Breast epithelium (tissue), 4 donors: ENCODE measurements at regions not wholly inside any gene's neighbourhood (a gene's known extent, or its start where the extent isn't known, plus 50 kb on each side); places are given as distances from the start of the nearest gene placed in this dataset.

ENCODE experiments used
- DNase-seq, 2 donors: peaks; one replicate each; pipeline ENCODE4 v3.0.0-alpha.2; 2019; ENCODE audit warnings: low spot score in 2 of 2
- H3K27ac ChIP-seq, 2 donors: fragments of 200-600 bp; sonication (generic) in 1 of 2; one replicate each; pipeline ENCODE4 v1.5.1; 2016 to 2019; ENCODE audit warnings: mild to moderate bottlenecking in 1 of 2
- H3K27me3 ChIP-seq, 2 donors: fragments of 200-600 bp; sonication (generic) in 1 of 2; one replicate each; pipeline versions ENCODE4 v1.5.1 to v1.6.0; 2017 to 2019; ENCODE audit warnings: control low read depth in 1 of 2, mild to moderate bottlenecking in 1 of 2
- H3K36me3 ChIP-seq: fragments of 200-600 bp; one replicate; pipeline ENCODE4 v1.5.1; 2019
- H3K4me1 ChIP-seq, 2 donors: fragments of 200-600 bp; sonication (generic); one replicate each; pipeline ENCODE4 v1.5.1; 2016 to 2019; ENCODE audit warnings: control low read depth in 1 of 2
- H3K4me3 ChIP-seq, 3 donors: fragments of 200-600 bp; sonication (generic); 1 replicate in 2 of 3; 2 replicates in 1 of 3; pipeline ENCODE4 v1.5.1; 2016 to 2019; ENCODE audit warnings: mild to moderate bottlenecking in 3 of 3, moderate library complexity in 2 of 3
- H3K9me3 ChIP-seq, 2 donors: fragments of 200-600 bp; sonication (generic) in 1 of 2; one replicate each; pipeline ENCODE4 v1.5.1; 2016 to 2019; ENCODE audit warnings: control low read depth in 1 of 2
- CTCF ChIP-seq, 3 donors: fragments of 450-650 bp; IDR thresholded peaks; one replicate each; pipeline ENCODE4 v1.5.1; 2016 to 2017; ENCODE audit warnings: antibody characterized with exemption in 3 of 3, mild to moderate bottlenecking in 3 of 3, moderate library complexity in 3 of 3
- POLR2A ChIP-seq: fragments of 450-650 bp; IDR thresholded peaks from one replicate; pipeline ENCODE4 v1.6.1; 2016; ENCODE audit warnings: antibody characterized with exemption, mild to moderate bottlenecking, moderate library complexity
- POLR2AphosphoS5 ChIP-seq, 3 donors: sonication (generic); formaldehyde crosslinking; IDR thresholded peaks; one replicate each; pipeline ENCODE4 v1.6.1; 2017; ENCODE audit warnings: antibody characterized with exemption in 3 of 3
- intact Hi-C: fragments of 100-400 bp; cut with DNase I; formaldehyde crosslinking; loops from one replicate; pipeline ENCODE4 v1.15.1; 2023; ENCODE audit warnings: low total_unique reads

GRCh38 chr5:112669328-112669963 is 68.2 kb upstream of the APC start:
- H3K27ac ChIP-seq = no peak overlapping the region
- no peaks in the 10 kb centered on the region for H3K27me3 ChIP-seq
- no peak for TF ChIP-seq POLR2AphosphoS5 (IDR thresholded peaks at IDR 0.05)
- H3K4me3 ChIP-seq = no peak overlapping the region
- no peaks in the 10 kb centered on the region for H3K9me3 ChIP-seq
- no peaks in the 10 kb centered on the region for H3K36me3 ChIP-seq
- DNase-seq = no peak
- intact Hi-C loops = no loop called here
- H3K4me1 ChIP-seq = no peaks in the 10 kb centered on the region

GRCh38 chr5:112671687-112672086 is 66.0 kb upstream of the APC start:
- Histone ChIP-seq H3K9me3 (no peaks in the 10 kb centered on the region), H3K4me1 (no peaks in the 10 kb centered on the region), H3K27ac (no peak overlapping the region), H3K36me3 (no peaks in the 10 kb centered on the region), H3K4me3 (no peak overlapping the region), H3K27me3 (no peaks in the 10 kb centered on the region)
- no peak for DNase-seq
- no peak for TF ChIP-seq CTCF (IDR thresholded peaks at IDR 0.05)
- TF ChIP-seq POLR2AphosphoS5 (IDR thresholded peaks at IDR 0.05) = no peak
- no peak for TF ChIP-seq POLR2A
- intact Hi-C loops = loop anchor here (2.0 kb wide), 1 partner anchor 75 kb away; no protein-coding TSS in a partner anchor

GRCh38 chr5:112681481-112681908 is 56.2 kb upstream of the APC start:
- Histone ChIP-seq H3K4me3 (no peak overlapping the region), H3K27me3 (no peaks in the 10 kb centered on the region), H3K9me3 (no peaks in the 10 kb centered on the region), H3K27ac (no peak overlapping the region), H3K4me1 (no peaks in the 10 kb centered on the region), H3K36me3 (no peaks in the 10 kb centered on the region)
- TF ChIP-seq POLR2A (no peak), CTCF (IDR thresholded peaks at IDR 0.05) (no peak), POLR2AphosphoS5 (IDR thresholded peaks at IDR 0.05) (no peak)
- DNase-seq = no peak
- intact Hi-C loops = no loop called here

- Histone ChIP-seq H3K36me3 (no peaks in the 10 kb centered on the region), H3K4me1 (no peaks in the 10 kb centered on the region), H3K9me3 (no peaks in the 10 kb centered on the region), H3K27ac (no peak overlapping the region), H3K27me3 (no peaks in the 10 kb centered on the region), H3K4me3 (no peak overlapping the region)
- TF ChIP-seq POLR2A (no peak), POLR2AphosphoS5 (IDR thresholded peaks at IDR 0.05) (no peak), CTCF (IDR thresholded peaks at IDR 0.05) (no peak)
- DNase-seq = no peak
- intact Hi-C loops = no loop called here
These were observed 55.0 kb upstream of the APC start for GRCh38 chr5:112682621-112683061.

GRCh38 chr5:112684121-112684520 is 53.6 kb upstream of the APC start:
- Histone ChIP-seq H3K27me3 (no peaks in the 10 kb centered on the region), H3K9me3 (no peaks in the 10 kb centered on the region), H3K4me3 (no peak overlapping the region), H3K4me1 (no peaks in the 10 kb centered on the region), H3K27ac (no peak overlapping the region), H3K36me3 (no peaks in the 10 kb centered on the region)
- TF ChIP-seq CTCF (IDR thresholded peaks at IDR 0.05) = no peak
- intact Hi-C loops = no loop called here
- no peak for DNase-seq

- Histone ChIP-seq H3K27me3 (no peaks in the 10 kb centered on the region), H3K36me3 (no peaks in the 10 kb centered on the region), H3K9me3 (no peaks in the 10 kb centered on the region), H3K27ac (no peak overlapping the region), H3K4me1 (no peaks in the 10 kb centered on the region), H3K4me3 (no peak overlapping the region)
- intact Hi-C loops = no loop called here
- no peak for DNase-seq
- TF ChIP-seq POLR2AphosphoS5 (IDR thresholded peaks at IDR 0.05) = no peak
These were observed 52.9 kb upstream of the APC start for GRCh38 chr5:112684737-112685136.
